ENCODE measurements at regions not wholly inside any gene's neighbourhood (a gene's known extent, or its start where the extent isn't known, plus 50 kb on each side); places are given as distances from the start of the nearest gene placed in this dataset.

DNA sequence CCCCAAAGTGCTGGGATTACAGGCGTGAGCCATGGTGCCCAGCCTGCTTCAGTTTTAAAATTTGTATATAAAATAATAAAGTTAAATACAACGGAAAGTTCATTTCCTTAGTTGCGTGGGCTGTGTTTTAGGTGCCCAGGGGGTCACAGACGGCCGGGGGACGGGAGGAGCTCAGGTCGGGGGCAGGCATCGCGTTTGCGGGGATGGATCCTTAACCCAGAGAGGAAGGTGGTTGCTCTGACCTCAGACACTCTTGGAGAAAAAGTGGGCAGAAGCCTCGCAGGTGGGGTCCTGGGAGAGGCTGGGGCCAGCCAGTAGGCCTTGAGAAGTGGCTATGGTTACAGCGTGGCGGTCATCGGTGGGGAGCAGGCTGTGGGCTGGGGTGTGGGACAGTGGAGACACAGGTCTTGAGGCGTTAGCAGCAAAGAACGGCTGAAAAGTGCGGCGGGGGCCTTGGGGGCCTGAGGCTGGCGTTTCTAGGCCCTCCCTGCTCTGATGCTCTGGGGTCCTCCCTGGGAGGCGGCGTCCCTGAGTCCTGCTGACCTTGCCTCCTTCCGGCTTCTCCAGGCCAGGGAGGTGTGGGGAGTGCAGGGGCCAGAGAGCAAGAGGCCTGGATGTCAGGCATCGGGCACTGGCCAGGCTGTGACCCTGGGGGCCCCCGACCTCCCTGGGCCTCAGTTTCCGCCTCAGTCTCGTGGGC is 54.4 kb downstream of the UNCX start:
- DNase-seq (ENCODE audit: unreplicated experiment): no peak
- TF ChIP-seq, protein P1, sequence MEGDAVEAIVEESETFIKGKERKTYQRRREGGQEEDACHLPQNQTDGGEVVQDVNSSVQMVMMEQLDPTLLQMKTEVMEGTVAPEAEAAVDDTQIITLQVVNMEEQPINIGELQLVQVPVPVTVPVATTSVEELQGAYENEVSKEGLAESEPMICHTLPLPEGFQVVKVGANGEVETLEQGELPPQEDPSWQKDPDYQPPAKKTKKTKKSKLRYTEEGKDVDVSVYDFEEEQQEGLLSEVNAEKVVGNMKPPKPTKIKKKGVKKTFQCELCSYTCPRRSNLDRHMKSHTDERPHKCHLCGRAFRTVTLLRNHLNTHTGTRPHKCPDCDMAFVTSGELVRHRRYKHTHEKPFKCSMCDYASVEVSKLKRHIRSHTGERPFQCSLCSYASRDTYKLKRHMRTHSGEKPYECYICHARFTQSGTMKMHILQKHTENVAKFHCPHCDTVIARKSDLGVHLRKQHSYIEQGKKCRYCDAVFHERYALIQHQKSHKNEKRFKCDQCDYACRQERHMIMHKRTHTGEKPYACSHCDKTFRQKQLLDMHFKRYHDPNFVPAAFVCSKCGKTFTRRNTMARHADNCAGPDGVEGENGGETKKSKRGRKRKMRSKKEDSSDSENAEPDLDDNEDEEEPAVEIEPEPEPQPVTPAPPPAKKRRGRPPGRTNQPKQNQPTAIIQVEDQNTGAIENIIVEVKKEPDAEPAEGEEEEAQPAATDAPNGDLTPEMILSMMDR (IDR thresholded peaks at IDR 0.05; ENCODE audit: unreplicated experiment): no peak
- no peaks in the 10 kb centered on the region for H3K9me3 Mint-ChIP-seq (ENCODE audit: unreplicated experiment)
- H3K4me3 Mint-ChIP-seq (ENCODE audit: unreplicated experiment): no peak overlapping the region
- intact Hi-C loops (cut with micrococcal nuclease): no loop called here
- no TSS peak for BruUV-seq (replicated peaks)
- peaks cover 11% of the 10 kb centered on the region for H3K27me3 Mint-ChIP-seq (ENCODE audit: insufficient read depth, unreplicated experiment)
- ChIA-PET CTCF (no interaction called here), POLR2A (no interaction called here)
- H3K4me1 Mint-ChIP-seq (ENCODE audit: insufficient read depth, unreplicated experiment): no peaks in the 10 kb centered on the region
- H3K36me3 Mint-ChIP-seq (ENCODE audit: insufficient read depth, unreplicated experiment): no peaks in the 10 kb centered on the region
- no peak overlapping the region for H3K27ac Mint-ChIP-seq (ENCODE audit: low read depth, unreplicated experiment)

GRCh38 chr7:1287752-1288201 is 55.1 kb downstream of the UNCX start:
- Mint-ChIP-seq H3K27ac (ENCODE audit: low read depth, unreplicated experiment) (no peak overlapping the region), H3K4me3 (ENCODE audit: unreplicated experiment) (no peak overlapping the region), H3K9me3 (ENCODE audit: unreplicated experiment) (no peaks in the 10 kb centered on the region), H3K4me1 (ENCODE audit: insufficient read depth, unreplicated experiment) (no peaks in the 10 kb centered on the region), H3K27me3 (ENCODE audit: insufficient read depth, unreplicated experiment) (peaks cover 11% of the 10 kb centered on the region), H3K36me3 (ENCODE audit: insufficient read depth, unreplicated experiment) (no peaks in the 10 kb centered on the region)
- CTCF ChIA-PET: no interaction called here
- no peak for DNase-seq (ENCODE audit: unreplicated experiment)
- POLR2A ChIA-PET: no interaction called here
- BruUV-seq (replicated peaks): no TSS peak
- intact Hi-C loops (cut with micrococcal nuclease): no loop called here
- TF ChIP-seq, protein P1 (IDR thresholded peaks at IDR 0.05; ENCODE audit: unreplicated experiment): no peak

GRCh38 chr7:1288390-1288995 is 55.8 kb downstream of the UNCX start:
- H3K4me1 Mint-ChIP-seq (ENCODE audit: insufficient read depth, unreplicated experiment): no peaks in the 10 kb centered on the region
- POLR2A ChIA-PET: no interaction called here
- TF ChIP-seq, protein P1 (IDR thresholded peaks at IDR 0.05; ENCODE audit: unreplicated experiment): no peak
- H3K27me3 Mint-ChIP-seq (ENCODE audit: insufficient read depth, unreplicated experiment): peaks cover 11% of the 10 kb centered on the region
- no peak overlapping the region for H3K4me3 Mint-ChIP-seq (ENCODE audit: unreplicated experiment)
- no peaks in the 10 kb centered on the region for H3K9me3 Mint-ChIP-seq (ENCODE audit: unreplicated experiment)
- no TSS peak for BruUV-seq (replicated peaks)
- intact Hi-C loops (cut with micrococcal nuclease): no loop called here
- CTCF ChIA-PET: no interaction called here
- no peak for DNase-seq (ENCODE audit: unreplicated experiment)
- H3K27ac Mint-ChIP-seq (ENCODE audit: low read depth, unreplicated experiment): no peak overlapping the region
- H3K36me3 Mint-ChIP-seq (ENCODE audit: insufficient read depth, unreplicated experiment): no peaks in the 10 kb centered on the region

- Mint-ChIP-seq H3K27me3 (ENCODE audit: insufficient read depth, unreplicated experiment) (peaks cover 11% of the 10 kb centered on the region), H3K36me3 (ENCODE audit: insufficient read depth, unreplicated experiment) (no peaks in the 10 kb centered on the region), H3K27ac (ENCODE audit: low read depth, unreplicated experiment) (no peak overlapping the region), H3K4me1 (ENCODE audit: insufficient read depth, unreplicated experiment) (no peaks in the 10 kb centered on the region), H3K9me3 (ENCODE audit: unreplicated experiment) (no peaks in the 10 kb centered on the region), H3K4me3 (ENCODE audit: unreplicated experiment) (no peak overlapping the region)
- intact Hi-C loops (cut with micrococcal nuclease): no loop called here
- no peak for DNase-seq (ENCODE audit: unreplicated experiment)
- TF ChIP-seq, protein P1 (IDR thresholded peaks at IDR 0.05; ENCODE audit: unreplicated experiment): no peak
- CTCF ChIA-PET: interaction anchor here (0.5 kb wide), 1 partner anchor 11 kb away, joined by 4 read pairs; no protein-coding TSS in a partner anchor
- BruUV-seq (replicated peaks): no TSS peak
- POLR2A ChIA-PET: no interaction called here
Measured at GRCh38 chr7:1288996-1289551, 56.4 kb downstream of the UNCX start.
